ENCODE measurements at regions not wholly inside any gene's neighbourhood (a gene's known extent, or its start where the extent isn't known, plus 50 kb on each side); places are given as distances from the start of the nearest gene placed in this dataset.

- no peak for TF ChIP-seq CTCF (IDR thresholded peaks at IDR 0.05)
- TF ChIP-seq POLR2AphosphoS5 (IDR thresholded peaks at IDR 0.05) = no peak
These were observed 174.3 kb upstream of the ID4 start for GRCh38 chr6:19662911-19663310.

Data from esophagus muscularis mucosa (tissue), 3 donors.